RPMI8226 (cell line): ENCODE measurements at regions not wholly inside any gene's neighbourhood (a gene's known extent, or its start where the extent isn't known, plus 50 kb on each side); places are given as distances from the start of the nearest gene placed in this dataset.

Experiments
- DNase-seq: peaks from one replicate; pipeline ENCODE4 v3.0.0-alpha.2; 2015

- DNase-seq = no peak
These were observed 362.2 kb upstream of the BTBD3 start for GRCh38 chr20:11555510-11555909.

GRCh38 chr20:11556410-11556809, 361.3 kb upstream of the BTBD3 start:
- no peak for DNase-seq

- no peak for DNase-seq
These were observed 353.2 kb upstream of the BTBD3 start for GRCh38 chr20:11564491-11564890.

- DNase-seq = no peak
These were observed 348.5 kb upstream of the BTBD3 start for GRCh38 chr20:11569163-11569562.

- no peak for DNase-seq
These were observed 344.2 kb upstream of the BTBD3 start for GRCh38 chr20:11573507-11573906.

GRCh38 chr20:11581271-11581670, 336.4 kb upstream of the BTBD3 start:
- no peak for DNase-seq

GRCh38 chr20:11582060-11582459, 335.6 kb upstream of the BTBD3 start:
- no peak for DNase-seq

GRCh38 chr20:11585752-11586352, 331.8 kb upstream of the BTBD3 start:
- DNase-seq = peak; percentile 9

GRCh38 chr20:11588875-11589274, 328.8 kb upstream of the BTBD3 start:
- DNase-seq = no peak

- DNase-seq = no peak
These were observed 325.7 kb upstream of the BTBD3 start for GRCh38 chr20:11591965-11592364.

GRCh38 chr20:11604339-11604738, 313.4 kb upstream of the BTBD3 start:
- DNase-seq = no peak

- no peak for DNase-seq
These were observed 310.6 kb upstream of the BTBD3 start for GRCh38 chr20:11607047-11607446.

- no peak for DNase-seq
These were observed 309.0 kb upstream of the BTBD3 start for GRCh38 chr20:11608736-11609135.

GRCh38 chr20:11624704-11625103, 293.0 kb upstream of the BTBD3 start:
- DNase-seq = no peak

GRCh38 chr20:11626551-11626950, 291.1 kb upstream of the BTBD3 start:
- DNase-seq = no peak

GRCh38 chr20:11642866-11643265, 274.8 kb upstream of the BTBD3 start:
- no peak for DNase-seq

GRCh38 chr20:11646359-11646758, 271.3 kb upstream of the BTBD3 start:
- no peak for DNase-seq

GRCh38 chr20:11650566-11650965, 267.1 kb upstream of the BTBD3 start:
- DNase-seq = no peak

- no peak for DNase-seq
These were observed 266.6 kb upstream of the BTBD3 start for GRCh38 chr20:11651138-11651537.

GRCh38 chr20:11651647-11652046, 266.0 kb upstream of the BTBD3 start:
- no peak for DNase-seq

GRCh38 chr20:11652128-11652527, 265.6 kb upstream of the BTBD3 start:
- DNase-seq = no peak

- DNase-seq = no peak
These were observed 262.9 kb upstream of the BTBD3 start for GRCh38 chr20:11654766-11655165.

- no peak for DNase-seq
These were observed 257.0 kb upstream of the BTBD3 start for GRCh38 chr20:11660673-11661072.

- no peak for DNase-seq
These were observed 246.6 kb upstream of the BTBD3 start for GRCh38 chr20:11671015-11671511.

GRCh38 chr20:11672959-11673358, 244.7 kb upstream of the BTBD3 start:
- DNase-seq = no peak
